Umbilical cord (tissue), 1 donor: ENCODE measurements at regions not wholly inside any gene's neighbourhood (a gene's known extent, or its start where the extent isn't known, plus 50 kb on each side); places are given as distances from the start of the nearest gene placed in this dataset.
A peak's percentile ranks its signal among the peaks of the same experiment; 100 is the strongest.

Experiments used
- DNase-seq: peaks from one replicate; pipeline ENCODE4 v3.0.0-alpha.2; 2015; ENCODE audit warnings: low spot score

DNA sequence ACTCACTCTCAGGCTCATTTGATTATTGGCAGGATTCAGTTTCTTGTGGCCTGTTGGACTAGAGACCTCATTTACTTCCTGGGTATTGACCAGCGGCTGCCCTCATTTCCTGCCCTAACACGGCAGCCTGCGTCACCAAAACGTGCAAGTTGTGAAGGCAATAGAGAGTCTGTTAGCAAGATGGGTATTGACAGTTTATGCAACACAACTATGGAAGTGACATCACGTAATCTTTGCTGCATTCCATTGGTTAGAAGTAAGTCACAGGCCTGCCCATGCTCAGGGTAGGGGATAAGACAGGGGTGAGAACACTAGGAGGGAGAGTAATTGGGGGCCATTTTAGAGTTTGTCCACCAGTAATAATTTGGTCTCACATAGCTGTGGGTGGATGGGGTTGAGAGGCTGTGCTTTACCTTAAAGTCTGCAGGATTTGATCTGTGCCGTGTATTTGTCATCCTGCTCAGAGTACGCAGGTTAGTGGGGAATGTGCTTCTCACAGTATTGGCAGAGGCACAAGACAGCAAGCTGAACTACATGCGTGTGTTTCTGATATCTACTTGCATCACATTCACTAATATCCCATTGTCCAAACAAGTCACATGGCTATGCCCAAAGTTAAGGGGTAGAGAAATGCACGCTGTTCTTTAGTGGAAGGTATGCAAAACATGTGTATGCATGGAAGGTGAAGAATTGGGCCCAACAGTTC is 83.3 kb downstream of the EDEM1 start:
- DNase-seq = no peak

DNA sequence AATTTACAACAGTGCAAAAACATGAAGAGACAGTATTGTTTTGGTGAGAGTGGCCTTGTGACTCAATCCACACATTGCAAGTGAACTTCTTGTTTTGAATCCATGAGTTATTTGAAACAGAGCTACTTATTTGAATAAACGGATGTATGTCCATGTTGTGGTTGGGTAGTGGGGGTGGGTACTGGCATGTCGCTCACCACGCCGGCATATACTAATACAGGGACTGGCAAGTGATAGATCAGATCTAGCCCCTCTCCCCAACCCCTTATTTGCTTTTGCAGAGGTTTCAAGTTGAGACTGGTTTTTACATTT is 83.8 kb downstream of the EDEM1 start:
- no peak for DNase-seq

DNA sequence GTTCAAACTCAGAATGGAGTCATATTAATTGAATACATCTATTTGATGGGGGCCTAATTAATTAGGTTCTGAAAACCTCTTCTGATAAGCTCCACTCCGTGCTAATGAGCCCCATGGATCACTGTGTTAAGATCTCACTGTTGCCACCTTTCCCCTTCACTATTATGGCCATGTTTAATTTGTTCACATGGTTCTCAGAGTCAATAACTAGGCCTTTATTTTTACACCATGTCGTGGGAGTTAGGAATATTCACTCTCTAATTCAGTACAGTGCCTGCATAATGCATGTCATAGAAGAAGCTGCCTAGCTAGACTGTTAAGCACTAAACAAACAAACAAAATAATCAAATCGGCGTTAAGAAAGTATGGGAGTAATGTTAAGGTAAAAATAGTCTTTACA is 84.9 kb downstream of the EDEM1 start:
- no peak for DNase-seq

DNA sequence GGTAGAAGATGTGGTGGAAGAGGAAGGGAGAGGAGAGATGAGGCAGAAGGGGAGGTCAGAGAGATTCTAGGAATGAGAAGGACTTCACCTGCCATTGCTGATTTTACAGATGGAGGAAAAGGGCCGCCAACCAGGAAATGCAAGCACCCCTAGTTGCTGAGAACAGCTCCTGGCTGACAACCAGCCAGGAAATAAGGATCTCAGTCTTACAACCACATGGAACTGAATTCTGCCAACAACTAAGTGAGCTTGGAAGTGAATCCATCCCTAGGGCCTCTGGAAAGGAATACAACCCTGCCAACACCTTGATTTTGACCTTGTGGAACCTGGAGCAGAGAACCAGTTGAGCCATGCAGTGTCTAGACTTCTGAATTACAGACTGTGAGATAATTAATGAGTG is 86.6 kb downstream of the EDEM1 start:
- no peak for DNase-seq

GRCh38 chr3:5275529-5275928 is 88.0 kb downstream of the EDEM1 start:
- no peak for DNase-seq

DNA sequence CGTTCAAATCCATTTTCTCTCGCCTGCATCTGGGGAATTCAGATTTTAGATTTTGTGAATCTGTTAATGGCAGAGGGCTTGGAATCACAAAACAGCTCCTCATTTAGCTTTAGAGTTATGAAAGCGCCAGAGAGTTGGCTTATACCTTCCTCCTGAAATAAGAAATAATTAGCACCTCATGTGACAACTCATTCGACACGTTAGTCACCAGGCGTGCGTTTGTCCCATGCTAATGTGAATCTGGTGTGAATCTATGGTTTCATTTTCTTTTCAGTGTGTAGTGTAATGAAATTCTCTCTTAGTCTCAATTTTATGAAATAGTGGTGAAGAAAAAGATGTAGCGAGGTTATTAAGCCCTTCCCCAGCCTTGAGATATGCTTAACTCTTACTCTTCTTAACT is 89.4 kb downstream of the EDEM1 start:
- no peak for DNase-seq

DNA sequence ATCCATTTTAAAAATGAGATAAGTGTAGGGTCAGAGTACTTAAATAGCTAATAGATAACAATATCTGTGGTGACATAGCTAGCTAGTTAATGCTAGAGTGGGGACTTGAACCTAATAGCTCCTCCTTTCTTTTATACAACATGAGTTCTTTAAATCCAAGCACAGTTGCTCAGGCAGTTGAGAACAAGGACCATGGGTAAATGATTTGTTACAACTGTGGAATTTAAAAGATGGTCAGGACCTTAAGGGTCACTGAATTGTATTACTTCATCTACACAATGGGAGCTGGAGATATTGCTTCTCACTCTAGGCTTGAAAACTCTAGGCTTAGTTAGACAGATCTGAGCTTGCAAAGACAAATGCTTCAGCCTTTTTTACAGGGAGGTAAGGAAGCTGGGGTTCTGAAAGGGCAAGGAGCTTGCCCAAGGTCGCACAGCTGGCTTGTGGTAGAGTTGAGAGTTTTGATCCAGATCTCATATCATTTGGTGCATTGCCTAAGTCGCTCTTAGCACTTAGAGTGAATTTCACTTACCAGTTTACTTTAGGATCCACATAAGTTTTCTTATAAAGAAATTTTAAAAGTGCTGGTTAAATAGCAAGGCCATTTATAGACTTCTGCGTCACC is 90.2 kb downstream of the EDEM1 start:
- no peak for DNase-seq

GRCh38 chr3:5278666-5279065 is 91.2 kb downstream of the EDEM1 start:
- no peak for DNase-seq

DNA sequence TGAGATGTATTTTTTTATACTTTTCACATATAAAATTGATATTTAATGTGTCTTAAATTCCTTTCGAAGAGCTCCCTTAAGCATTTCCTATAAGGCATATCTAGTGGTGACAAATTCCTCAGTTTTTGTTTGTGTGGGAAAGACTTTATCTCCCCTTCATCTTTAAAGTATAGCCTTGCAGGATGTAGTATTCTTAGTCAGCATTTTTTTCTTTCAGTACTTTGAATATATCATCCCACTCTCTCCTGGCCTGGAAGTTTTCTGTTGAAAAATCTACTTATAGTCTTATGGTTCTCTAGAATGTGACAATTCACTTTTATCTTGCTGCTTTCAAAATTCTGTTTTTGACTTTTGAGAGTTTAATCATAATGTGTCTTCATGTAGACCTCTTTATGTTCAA is 95.2 kb downstream of the EDEM1 start:
- no peak for DNase-seq

GRCh38 chr3:5285439-5285838 is 97.9 kb downstream of the EDEM1 start:
- no peak for DNase-seq

GRCh38 chr3:5290915-5291314 is 103.4 kb downstream of the EDEM1 start:
- DNase-seq = peak; percentile 42

DNA sequence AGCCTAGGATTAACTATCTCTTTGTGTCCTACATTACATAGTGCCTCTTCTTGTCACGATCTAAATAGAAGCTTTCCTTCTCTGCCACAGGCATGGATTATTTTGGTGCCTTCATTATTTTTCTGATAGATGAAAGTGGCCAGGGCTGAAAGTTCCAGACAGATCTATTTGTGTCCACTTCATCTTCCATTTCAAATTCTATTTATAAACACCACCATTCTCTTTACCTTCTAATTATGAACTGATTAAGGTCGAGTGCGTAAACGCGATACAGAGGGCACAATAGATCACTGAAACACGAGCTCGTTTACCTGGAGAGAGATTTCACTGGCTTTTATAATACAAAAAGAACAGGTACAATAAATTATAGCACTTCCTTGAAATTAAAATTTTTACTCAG is 105.0 kb downstream of the EDEM1 start:
- DNase-seq = no peak

DNA sequence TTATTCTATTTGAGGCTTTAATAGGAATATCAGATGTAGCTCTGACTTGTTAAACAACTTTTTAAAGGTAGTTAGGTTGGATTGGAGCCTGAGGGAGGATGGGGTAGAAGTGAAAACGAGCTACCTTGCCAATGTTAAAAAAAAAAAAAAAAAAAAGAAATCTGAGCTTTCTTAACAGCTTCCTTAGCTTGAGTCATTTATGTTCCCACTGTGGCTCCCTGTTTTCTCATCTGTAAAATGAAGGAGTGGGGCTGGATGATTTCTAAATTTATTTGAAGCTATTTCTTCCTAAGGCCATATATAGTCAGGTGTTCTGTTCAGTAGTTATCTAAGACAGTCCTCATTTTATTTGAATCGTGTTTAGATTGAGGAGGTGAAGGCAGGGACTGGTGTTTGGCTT is 105.7 kb downstream of the EDEM1 start:
- DNase-seq = no peak

DNA sequence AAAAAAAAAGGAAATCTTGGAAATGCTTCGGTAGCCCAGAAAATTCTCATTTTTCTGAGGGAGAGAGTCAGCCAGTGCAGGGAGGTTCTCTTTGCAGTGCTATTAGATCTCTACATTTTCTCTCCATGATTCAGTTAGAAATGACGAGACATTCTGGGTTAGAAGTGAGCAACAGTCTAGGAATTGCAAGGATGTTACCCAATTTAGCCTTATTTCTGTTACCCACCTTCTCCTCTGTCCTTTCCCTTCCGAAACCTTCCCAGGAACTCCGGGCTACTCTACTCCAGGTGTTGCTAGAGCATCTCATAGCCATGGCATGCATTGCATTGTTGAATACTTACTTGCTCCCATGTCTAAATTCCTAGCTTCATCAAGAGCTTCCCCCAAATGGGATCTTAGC is 106.8 kb downstream of the EDEM1 start:
- peak; percentile 26 for DNase-seq

- no peak for DNase-seq
Observed at GRCh38 chr3:5295191-5295690, 107.7 kb downstream of the EDEM1 start.

GRCh38 chr3:5296362-5296761 is 108.9 kb downstream of the EDEM1 start:
- DNase-seq = no peak

DNA sequence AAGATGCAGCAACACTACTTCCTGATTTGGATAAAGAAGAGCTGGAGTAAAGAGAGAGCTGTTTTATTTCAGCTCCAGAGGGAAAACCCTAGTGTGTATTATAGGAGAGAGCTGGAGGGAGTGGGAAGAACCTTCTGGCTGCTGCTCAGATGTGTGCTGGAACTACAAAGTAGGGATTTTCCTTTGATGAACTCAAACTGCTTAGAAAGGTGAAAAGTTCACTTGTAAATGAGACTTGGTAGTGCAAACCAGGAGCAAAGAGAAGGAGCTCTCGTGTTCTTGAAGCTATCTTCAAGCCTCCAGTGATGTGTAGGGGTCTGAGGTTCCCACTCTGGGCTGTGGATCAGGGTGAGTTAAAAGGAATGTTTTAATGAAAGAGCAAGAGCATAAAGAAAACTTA is 110.4 kb downstream of the EDEM1 start:
- peak; percentile 85 for DNase-seq

- peak; percentile 17 for DNase-seq
Observed at GRCh38 chr3:5298453-5298852, 110.9 kb downstream of the EDEM1 start.

GRCh38 chr3:5299161-5299560 is 111.7 kb downstream of the EDEM1 start:
- DNase-seq = peak; percentile 62

GRCh38 chr3:5300638-5301037 is 113.1 kb downstream of the EDEM1 start:
- no peak for DNase-seq

GRCh38 chr3:5301651-5302297 is 114.3 kb downstream of the EDEM1 start:
- no peak for DNase-seq

- no peak for DNase-seq
Observed at GRCh38 chr3:5302661-5303060, 115.2 kb downstream of the EDEM1 start.

- no peak for DNase-seq
Observed at GRCh38 chr3:5304188-5304587, 116.7 kb downstream of the EDEM1 start.
